ENCODE measurements at regions not wholly inside any gene's neighbourhood (a gene's known extent, or its start where the extent isn't known, plus 50 kb on each side); places are given as distances from the start of the nearest gene placed in this dataset.
"Not testable (repeated sequence)": the region's sequence is repeated elsewhere in the genome, so short reads cannot be mapped to it uniquely, and the experiment has no call there.

- no peak for DNase-seq (ENCODE audit: low spot score in 2 of 2)
- Mint-ChIP-seq H3K27ac (no peak overlapping the region), H3K36me3 (peaks cover 0 to 7% of the 10 kb centered on the region in 2 donors), H3K9me3 (peaks cover 20 to 21% of the 10 kb centered on the region in 2 donors)
- no peak for ATAC-seq
Observed at GRCh38 chr1:112146201-112146715, 156.8 kb upstream of the KCND3 start.

- not testable (repeated sequence) for H3K36me3 Mint-ChIP-seq; DNase-seq (ENCODE audit: low spot score in 2 of 2); H3K9me3 Mint-ChIP-seq; ATAC-seq; H3K27ac Mint-ChIP-seq
Observed at GRCh38 chr1:112160214-112160613, 170.7 kb upstream of the KCND3 start.

GRCh38 chr1:112165375-112165774, 175.9 kb upstream of the KCND3 start:
- ATAC-seq: no peak
- no peak overlapping the region for H3K27ac Mint-ChIP-seq
- peaks cover 6 to 7% of the 10 kb centered on the region in 2 donors for H3K9me3 Mint-ChIP-seq
- H3K36me3 Mint-ChIP-seq: peaks cover 7 to 8% of the 10 kb centered on the region in 2 donors
- DNase-seq (ENCODE audit: low spot score in 2 of 2): no peak

GRCh38 chr1:112169517-112169916, 180.0 kb upstream of the KCND3 start:
- H3K9me3 Mint-ChIP-seq: no peaks in the 10 kb centered on the region
- H3K27ac Mint-ChIP-seq: no peak overlapping the region
- no peak for DNase-seq (ENCODE audit: low spot score in 2 of 2)
- H3K36me3 Mint-ChIP-seq: no peaks in the 10 kb centered on the region
- no peak for ATAC-seq

GRCh38 chr1:112172294-112172882, 182.9 kb upstream of the KCND3 start:
- Mint-ChIP-seq H3K36me3 (no peaks in the 10 kb centered on the region), H3K27ac (no peak overlapping the region)
- no peak for DNase-seq (ENCODE audit: low spot score in 2 of 2)

GRCh38 chr1:112177314-112177713, 187.8 kb upstream of the KCND3 start:
- no peaks in the 10 kb centered on the region for H3K9me3 Mint-ChIP-seq
- no peaks in the 10 kb centered on the region for H3K36me3 Mint-ChIP-seq
- no peak for ATAC-seq
- H3K27ac Mint-ChIP-seq: no peak overlapping the region
- no peak for DNase-seq (ENCODE audit: low spot score in 2 of 2)

More at GRCh38 chr1:112172294-112172882, 182.9 kb upstream of the KCND3 start:
- H3K9me3 Mint-ChIP-seq: no peaks in the 10 kb centered on the region
- ATAC-seq: no peak

- H3K36me3 Mint-ChIP-seq: no peaks in the 10 kb centered on the region
- no peak for ATAC-seq
- H3K9me3 Mint-ChIP-seq: peaks cover 5% of the 10 kb centered on the region in 2 donors
Observed at GRCh38 chr1:112188611-112189010, 199.1 kb upstream of the KCND3 start.

GRCh38 chr1:112196008-112196588, 199.9 kb upstream of the CTTNBP2NL start:
- H3K36me3 Mint-ChIP-seq: no peaks in the 10 kb centered on the region
- ATAC-seq: no peak

More at GRCh38 chr1:112188611-112189010, 199.1 kb upstream of the KCND3 start:
- no peak for DNase-seq (ENCODE audit: low spot score in 2 of 2)
- no peak overlapping the region for H3K27ac Mint-ChIP-seq

GRCh38 chr1:112196731-112197130, 199.3 kb upstream of the CTTNBP2NL start:
- DNase-seq (ENCODE audit: low spot score in 2 of 2) (no peak), ATAC-seq (no peak)
- peaks cover 8 to 10% of the 10 kb centered on the region in 2 donors for H3K9me3 Mint-ChIP-seq
- no peak overlapping the region for H3K27ac Mint-ChIP-seq
- H3K36me3 Mint-ChIP-seq: no peaks in the 10 kb centered on the region

More at GRCh38 chr1:112196008-112196588, 199.9 kb upstream of the CTTNBP2NL start:
- Mint-ChIP-seq H3K27ac (no peak overlapping the region), H3K9me3 (peaks cover 8 to 10% of the 10 kb centered on the region in 2 donors)
- DNase-seq (ENCODE audit: low spot score in 2 of 2): no peak

- Mint-ChIP-seq H3K9me3 (peaks cover 0 to 3% of the 10 kb centered on the region in 2 donors), H3K27ac (no peak overlapping the region), H3K36me3 (peaks cover 0 to 4% of the 10 kb centered on the region in 2 donors)
- no peak for DNase-seq (ENCODE audit: low spot score in 2 of 2)
- no peak for ATAC-seq
Observed at GRCh38 chr1:112209493-112209892, 186.5 kb upstream of the CTTNBP2NL start.

- no peak for ATAC-seq
- Mint-ChIP-seq H3K36me3 (peaks cover 0 to 5% of the 10 kb centered on the region in 2 donors), H3K27ac (no peak overlapping the region), H3K9me3 (peaks cover 4 to 7% of the 10 kb centered on the region in 2 donors)
- DNase-seq (ENCODE audit: low spot score in 2 of 2): no peak
Observed at GRCh38 chr1:112219267-112219666, 176.7 kb upstream of the CTTNBP2NL start.

GRCh38 chr1:112230232-112230631, 165.8 kb upstream of the CTTNBP2NL start:
- ATAC-seq (no peak), DNase-seq (ENCODE audit: low spot score in 2 of 2) (no peak)
- H3K9me3 Mint-ChIP-seq: peaks cover 8 to 14% of the 10 kb centered on the region in 2 donors
- H3K27ac Mint-ChIP-seq: no peak overlapping the region
- no peaks in the 10 kb centered on the region for H3K36me3 Mint-ChIP-seq

GRCh38 chr1:112231331-112231730, 164.7 kb upstream of the CTTNBP2NL start:
- DNase-seq (ENCODE audit: low spot score in 2 of 2): no peak
- Mint-ChIP-seq H3K27ac (no peak overlapping the region), H3K9me3 (peaks cover 8 to 14% of the 10 kb centered on the region in 2 donors), H3K36me3 (no peaks in the 10 kb centered on the region)
- ATAC-seq: no peak

- no peaks in the 10 kb centered on the region for H3K36me3 Mint-ChIP-seq
- DNase-seq (ENCODE audit: low spot score in 2 of 2) (no peak), ATAC-seq (no peak)
- no peak overlapping the region for H3K27ac Mint-ChIP-seq
- H3K9me3 Mint-ChIP-seq: peaks cover 1 to 8% of the 10 kb centered on the region in 2 donors
Observed at GRCh38 chr1:112232848-112233247, 163.2 kb upstream of the CTTNBP2NL start.

- no peak for ATAC-seq
- H3K9me3 Mint-ChIP-seq: peaks cover 0 to 3% of the 10 kb centered on the region in 2 donors
- DNase-seq (ENCODE audit: low spot score in 2 of 2): no peak
- no peaks in the 10 kb centered on the region for H3K36me3 Mint-ChIP-seq
- H3K27ac Mint-ChIP-seq: no peak overlapping the region
Observed at GRCh38 chr1:112234710-112235109, 161.3 kb upstream of the CTTNBP2NL start.

GRCh38 chr1:112237983-112238545, 157.9 kb upstream of the CTTNBP2NL start:
- peaks cover 0 to 3% of the 10 kb centered on the region in 2 donors for H3K9me3 Mint-ChIP-seq
- no peak for ATAC-seq

GRCh38 chr1:112239683-112240330, 156.2 kb upstream of the CTTNBP2NL start:
- Mint-ChIP-seq H3K27ac (no peak overlapping the region), H3K36me3 (no peaks in the 10 kb centered on the region), H3K9me3 (peaks cover 0 to 3% of the 10 kb centered on the region in 2 donors)
- ATAC-seq (no peak), DNase-seq (ENCODE audit: low spot score in 2 of 2) (no peak)

More at GRCh38 chr1:112237983-112238545, 157.9 kb upstream of the CTTNBP2NL start:
- H3K36me3 Mint-ChIP-seq: no peaks in the 10 kb centered on the region
- no peak overlapping the region for H3K27ac Mint-ChIP-seq
- DNase-seq (ENCODE audit: low spot score in 2 of 2): no peak
